B cell (primary cell): ENCODE measurements at regions not wholly inside any gene's neighbourhood (a gene's known extent, or its start where the extent isn't known, plus 50 kb on each side); places are given as distances from the start of the nearest gene placed in this dataset.

Source experiments
- ATAC-seq: fragments of 200-7000 bp; cut with Tn5 transposase; one replicate; pipeline ENCODE4 v1.10.0; 2021; ENCODE audit warnings: low read depth, mild to moderate bottlenecking, moderate number of reproducible peaks, moderate library complexity
- CTCF ChIA-PET: fragments of 350-600 bp; sonication (Branson Sonifier 250); formaldehyde crosslinking; loops from one replicate; lab custom pipeline; 2021; ENCODE audit warnings: antibody characterized with exemption, inconsistent platforms; lab: Charles Lee
- POLR2A ChIA-PET: fragments of 350-600 bp; sonication (Branson Sonifier 250); formaldehyde crosslinking; loops from one replicate; lab custom pipeline; 2021; ENCODE audit warnings: antibody characterized with exemption; lab: Charles Lee
- DNase-seq: peaks from one replicate; pipeline ENCODE4 v3.0.0; 2013
- H2AFZ ChIP-seq: 2 replicates; pipeline ENCODE4 v1.6.1; 2012; ENCODE audit warnings: mild to moderate bottlenecking, low read depth, low read length; ENCODE audit not compliant: insufficient read depth, poor library complexity, severe bottlenecking
- H3K27ac ChIP-seq, 2 donors: 1 replicate in 1 of 2; 2 replicates in 1 of 2; pipeline ENCODE4 v1.5.1; 2012 to 2013; ENCODE audit warnings: low read length in 2 of 2, mild to moderate bottlenecking in 2 of 2, moderate library complexity in 1 of 2
- H3K27me3 ChIP-seq, 4 experiments: fragments of 200-600 bp in 1 of 4; sonication (generic) in 1 of 4; replicated peaks in 1 of 4; 1 replicate in 2 of 4; 2 replicates in 2 of 4; pipeline versions ENCODE4 v1.6.1 to v1.7.0; 2013 to 2016; ENCODE audit warnings: low read length in 3 of 4, mild to moderate bottlenecking in 2 of 4, mixed read lengths in 1 of 4, moderate library complexity in 1 of 4; ENCODE audit not compliant: insufficient read depth in 4 of 4, control insufficient read depth in 3 of 4; ENCODE audit errors: control extremely low read depth in 1 of 4
- H3K36me3 ChIP-seq, 2 experiments: replicated peaks in 1 of 2; 1 replicate in 1 of 2; 2 replicates in 1 of 2; pipeline versions ENCODE4 v1.6.1 to v1.7.1; 2013; ENCODE audit warnings: low read length in 1 of 2; ENCODE audit not compliant: insufficient read depth in 2 of 2, control insufficient read depth in 1 of 2; ENCODE audit errors: control extremely low read depth in 1 of 2, extremely low read depth in 1 of 2
- H3K4me1 ChIP-seq, 2 donors: fragments of 200-600 bp in 1 of 2; sonication (generic) in 1 of 2; 1 replicate in 1 of 2; 2 replicates in 1 of 2; pipeline versions ENCODE4 v1.5.1 to v1.6.1; 2013 to 2017; ENCODE audit warnings: low read length in 2 of 2; ENCODE audit not compliant: control insufficient read depth in 2 of 2, insufficient read depth in 2 of 2
- H3K4me2 ChIP-seq: replicated peaks from 2 replicates; pipeline ENCODE3; 2012; ENCODE audit warnings: mild to moderate bottlenecking, low read depth, low read length; ENCODE audit not compliant: poor library complexity, severe bottlenecking
- H3K4me3 ChIP-seq, 5 experiments: fragments of 200-600 bp in 1 of 5; sonication (generic) in 1 of 5; 1 replicate in 3 of 5; 2 replicates in 2 of 5; pipeline versions ENCODE4 v1.5.1 to v1.7.0; 2011 to 2016; ENCODE audit warnings: low read length in 4 of 5, mild to moderate bottlenecking in 4 of 5, low read depth in 2 of 5, control low read depth in 1 of 5, moderate library complexity in 1 of 5; ENCODE audit not compliant: insufficient read depth in 1 of 5; ENCODE audit errors: control extremely low read depth in 1 of 5, extremely low read depth in 1 of 5
- H3K79me2 ChIP-seq: fragments of 200-600 bp; sonication (generic); one replicate; pipeline ENCODE4 v1.6.0; 2016; ENCODE audit warnings: low read length; ENCODE audit not compliant: control insufficient read depth, insufficient read depth
- H3K9ac ChIP-seq: fragments of 200-600 bp; sonication (generic); 2 replicates; pipeline ENCODE4 v1.6.1; 2017; ENCODE audit warnings: mild to moderate bottlenecking, low read length, moderate library complexity
- H3K9me3 ChIP-seq, 3 donors: one replicate each; pipeline versions ENCODE4 v1.6.1 to v1.7.1; 2013; ENCODE audit warnings: low read length in 2 of 3; ENCODE audit not compliant: control insufficient read depth in 2 of 3, insufficient read depth in 1 of 3; ENCODE audit errors: control extremely low read depth in 1 of 3
- H4K20me1 ChIP-seq: 2 replicates; pipeline ENCODE4 v1.6.0; 2012; ENCODE audit warnings: mild to moderate bottlenecking, low read length; ENCODE audit not compliant: insufficient read depth, control insufficient read depth, poor library complexity, severe bottlenecking
- H3K27ac Mint-ChIP-seq: one replicate; pipeline ENCODE4 v1.8.0; 2021; ENCODE audit warnings: mixed read lengths
- H3K27me3 Mint-ChIP-seq: one replicate; pipeline ENCODE4 v1.8.0; 2021; ENCODE audit warnings: mixed read lengths
- H3K4me1 Mint-ChIP-seq: one replicate; pipeline ENCODE4 v1.8.0; 2021; ENCODE audit warnings: mixed read lengths
- H3K4me3 Mint-ChIP-seq: one replicate; pipeline ENCODE4 v1.8.0; 2021; ENCODE audit warnings: mixed read lengths
- H3K9me3 Mint-ChIP-seq: one replicate; pipeline ENCODE4 v1.8.0; 2022; ENCODE audit warnings: mixed read lengths; ENCODE audit not compliant: insufficient read depth
- CTCF ChIP-seq: fragments of 200-600 bp; IDR thresholded peaks from one replicate; pipeline ENCODE4 v1.8.0; 2022; ENCODE audit warnings: antibody characterized with exemption, mild to moderate bottlenecking
- EZH2 ChIP-seq: IDR thresholded peaks from 2 replicates; pipeline ENCODE4 v1.6.1; 2012; ENCODE audit warnings: borderline replicate concordance, low read depth, mild to moderate bottlenecking, moderate library complexity, low read length; ENCODE audit not compliant: insufficient read depth, poor library complexity, severe bottlenecking
- WGBS: methylation state at CpG from one replicate; pipeline ENCODE4 v1.1.5; 2013; ENCODE audit warnings: missing lambda C conversion rate; ENCODE audit not compliant: insufficient coverage; 5-methylcytosine and 5-hydroxymethylcytosine counted together
- intact Hi-C: fragments of 100-400 bp; cut with micrococcal nuclease; formaldehyde crosslinking; loops from one replicate; pipeline ENCODE4 v1.10.0; 2022

DNA sequence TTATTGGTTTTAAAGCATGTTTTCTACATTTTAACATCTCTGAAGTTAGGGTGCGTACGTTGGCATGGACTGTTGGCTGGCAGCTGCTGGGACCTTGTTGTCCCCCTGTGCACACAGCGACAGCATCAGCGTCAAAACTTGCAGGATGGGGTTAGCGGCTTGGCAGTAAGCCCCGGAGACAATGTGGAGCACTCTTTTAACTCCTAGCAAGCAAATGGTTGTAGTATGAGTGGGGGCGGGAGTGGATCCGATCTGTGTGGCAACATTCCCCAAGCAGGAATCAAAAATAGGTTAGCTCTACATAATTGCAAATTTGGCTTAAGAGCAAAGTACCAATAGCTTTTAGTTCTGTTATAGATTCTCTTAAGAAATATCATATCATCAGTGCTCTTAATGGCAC lies 70.1 kb downstream of the NRN1 start:
- TF ChIP-seq CTCF = no peak
- no peak for TF ChIP-seq EZH2
- POLR2A ChIA-PET = no interaction called here
- CTCF ChIA-PET = no interaction called here
- H3K27ac ChIP-seq = no peak overlapping the region
- Mint-ChIP-seq H3K27ac (no peak overlapping the region), H3K4me1 (no peaks in the 10 kb centered on the region), H3K4me3 (no peak overlapping the region), H3K27me3 (peaks cover 45% of the 10 kb centered on the region), H3K9me3 (no peaks in the 10 kb centered on the region)
- H3K9ac ChIP-seq = no peak overlapping the region
- intact Hi-C loops = no loop called here
- no peaks in the 10 kb centered on the region for H3K79me2 ChIP-seq
- DNase-seq (no peak), ATAC-seq (no peak)
- no peaks in the 10 kb centered on the region for H4K20me1 ChIP-seq
- H3K4me2 ChIP-seq = no peak overlapping the region
- no peaks in the 10 kb centered on the region for H3K4me1 ChIP-seq
- no peaks in the 10 kb centered on the region for H3K36me3 ChIP-seq
- H3K4me3 ChIP-seq = no peak overlapping the region
- H3K9me3 ChIP-seq = no peaks in the 10 kb centered on the region
- H2AFZ ChIP-seq = no peak overlapping the region
- 88% methylated on average over 5 of the region's 8 CpGs for WGBS
- peaks cover 0 to 21% (median 6%) of the 10 kb centered on the region in 4 experiments for H3K27me3 ChIP-seq

- Mint-ChIP-seq H3K27me3 (peaks cover 47% of the 10 kb centered on the region), H3K4me1 (no peaks in the 10 kb centered on the region), H3K4me3 (no peak overlapping the region), H3K9me3 (no peaks in the 10 kb centered on the region), H3K27ac (no peak overlapping the region)
- intact Hi-C loops = no loop called here
- CTCF ChIA-PET = no interaction called here
- no peak overlapping the region for H2AFZ ChIP-seq
- H3K4me1 ChIP-seq = no peaks in the 10 kb centered on the region
- ATAC-seq (no peak), DNase-seq (no peak)
- H3K27ac ChIP-seq = no peak overlapping the region
- no peak overlapping the region for H3K9ac ChIP-seq
- POLR2A ChIA-PET = no interaction called here
- H3K9me3 ChIP-seq = no peaks in the 10 kb centered on the region
- peaks cover 0 to 21% (median 6%) of the 10 kb centered on the region in 4 experiments for H3K27me3 ChIP-seq
- no peak overlapping the region for H3K4me2 ChIP-seq
- H3K36me3 ChIP-seq = no peaks in the 10 kb centered on the region
- H4K20me1 ChIP-seq = no peaks in the 10 kb centered on the region
- TF ChIP-seq CTCF (no peak), EZH2 (no peak)
- H3K4me3 ChIP-seq = no peak overlapping the region
- H3K79me2 ChIP-seq = no peaks in the 10 kb centered on the region
- WGBS = 74% methylated on average over 2 of the region's 2 CpGs
Measured at GRCh38 chr6:5936140-5936539, 70.6 kb downstream of the NRN1 start.
